HG02973 (cell line): ENCODE measurements at regions not wholly inside any gene's neighbourhood (a gene's known extent, or its start where the extent isn't known, plus 50 kb on each side); places are given as distances from the start of the nearest gene placed in this dataset.

Source experiments
- ATAC-seq: cut with Tn5 transposase; IDR thresholded peaks from one replicate; pipeline ENCODE4 v1.9.1; 2021; ENCODE audit warnings: moderate library complexity; ENCODE audit not compliant: unreplicated experiment

DNA sequence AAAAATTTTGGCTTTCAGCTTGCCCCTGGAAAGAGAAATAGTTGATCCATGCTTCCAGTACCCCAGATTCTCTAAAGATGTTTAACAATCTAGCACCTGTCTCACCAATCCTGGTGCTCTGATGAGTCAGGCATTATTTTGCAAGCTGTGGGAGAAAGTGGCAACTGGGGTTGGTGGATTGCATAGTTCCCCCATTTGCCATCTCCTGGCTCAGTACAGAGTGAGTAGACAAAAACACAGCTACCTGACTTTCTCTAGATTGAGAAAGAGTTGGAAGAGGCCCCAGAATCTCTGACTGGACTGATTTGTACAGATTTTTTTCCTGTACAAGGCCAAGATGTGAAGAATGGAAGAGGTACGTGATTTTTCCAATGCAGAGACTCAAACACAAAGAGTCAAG is 75.1 kb upstream of the NEGR1 start:
- ATAC-seq = no peak

- no peak for ATAC-seq
Measured at GRCh38 chr1:72355899-72356298, 73.6 kb upstream of the NEGR1 start.

DNA sequence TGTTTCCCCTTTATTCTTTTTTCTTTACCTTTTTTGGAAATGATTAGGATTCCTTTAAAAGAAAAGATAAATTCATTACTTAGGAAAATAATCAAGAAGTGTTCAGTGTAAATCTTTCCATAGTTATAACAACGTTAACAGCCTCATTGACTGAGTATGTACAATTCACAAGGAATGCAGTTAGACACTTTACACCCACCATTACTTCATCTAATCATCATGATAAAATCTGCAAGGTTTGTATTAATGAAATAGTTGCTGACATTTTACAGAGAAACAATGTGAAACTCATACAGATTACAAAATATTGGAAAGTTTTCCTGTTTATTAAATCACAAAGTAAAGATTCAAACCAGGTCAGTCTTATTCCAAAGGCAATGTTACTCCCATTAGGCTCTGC is 59.3 kb upstream of the NEGR1 start:
- no peak for ATAC-seq

DNA sequence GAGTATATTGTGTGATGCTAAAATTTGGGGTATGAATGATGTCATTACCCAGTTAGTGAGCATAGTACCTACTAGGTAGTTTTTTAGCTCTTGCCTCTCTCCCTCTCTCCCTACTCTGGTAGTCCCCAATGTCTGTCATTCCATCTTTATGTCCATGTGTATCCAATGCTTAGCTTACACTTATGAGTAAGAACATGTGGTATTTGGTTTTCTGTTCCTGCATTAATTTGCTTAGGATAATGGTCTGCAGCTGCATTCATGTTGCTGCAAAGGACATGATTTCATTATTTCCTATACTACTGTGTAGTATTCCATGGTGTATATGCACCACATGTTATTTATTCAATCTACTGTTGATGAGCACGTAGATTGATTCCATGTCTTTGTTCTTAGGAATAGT is 54.4 kb upstream of the NEGR1 start:
- ATAC-seq = no peak
